ENCODE measurements at regions not wholly inside any gene's neighbourhood (a gene's known extent, or its start where the extent isn't known, plus 50 kb on each side); places are given as distances from the start of the nearest gene placed in this dataset.

DNA sequence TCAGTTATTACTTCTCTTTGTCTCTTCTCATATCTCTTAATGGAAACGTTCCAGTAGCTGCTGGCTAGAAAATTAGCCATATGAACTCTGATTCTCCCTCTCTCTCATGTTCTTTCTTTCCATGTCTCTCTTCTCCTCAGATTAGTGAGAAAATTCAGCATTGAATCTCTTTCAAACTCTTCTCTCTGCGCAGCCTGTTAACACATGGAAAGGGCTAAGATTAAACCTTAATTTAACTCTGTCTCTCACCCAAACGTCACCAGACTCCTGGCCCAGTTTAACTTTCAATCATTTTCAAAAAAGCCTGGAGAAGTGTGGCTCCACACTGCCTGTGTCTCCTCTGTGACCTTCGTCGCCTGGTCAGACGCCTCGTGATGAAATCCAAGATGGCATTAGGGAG is 1234.2 kb downstream of the BCL11B start:
- no peaks in the 10 kb centered on the region for H3K4me1 ChIP-seq (ENCODE audit: control insufficient read depth in 2 of 2, insufficient read depth in 2 of 2, low read length in 2 of 2)
- no peak overlapping the region for H3K4me3 ChIP-seq (ENCODE audit: low read length in 2 of 2)
- no peak overlapping the region for H3K9ac ChIP-seq (ENCODE audit: low read depth in 1 of 2, low read length in 2 of 2)
- no peaks in the 10 kb centered on the region for H3K36me3 ChIP-seq (ENCODE audit: control insufficient read depth in 2 of 2, insufficient read depth in 2 of 2, low read length in 2 of 2)
- H3K27ac ChIP-seq (ENCODE audit: low read depth in 2 of 2, low read length in 2 of 2) = no peak overlapping the region
- no peaks in the 10 kb centered on the region for H3K27me3 ChIP-seq (ENCODE audit: control insufficient read depth in 2 of 2, insufficient read depth in 2 of 2, low read length in 2 of 2)
- no peaks in the 10 kb centered on the region for H3K9me3 ChIP-seq (ENCODE audit: control insufficient read depth in 2 of 2, low read length in 2 of 2)

GRCh38 chr14:98056946-98057345 is 1215.1 kb downstream of the BCL11B start:
- Histone ChIP-seq H3K9ac (ENCODE audit: low read depth in 1 of 2, low read length in 2 of 2) (no peak overlapping the region), H3K4me3 (ENCODE audit: low read length in 2 of 2) (no peak overlapping the region)

GRCh38 chr14:98059106-98059505 is 1212.9 kb downstream of the BCL11B start:
- Histone ChIP-seq H3K27me3 (ENCODE audit: control insufficient read depth in 2 of 2, insufficient read depth in 2 of 2, low read length in 2 of 2) (no peaks in the 10 kb centered on the region), H3K36me3 (ENCODE audit: control insufficient read depth in 2 of 2, insufficient read depth in 2 of 2, low read length in 2 of 2) (no peaks in the 10 kb centered on the region), H3K27ac (ENCODE audit: low read depth in 2 of 2, low read length in 2 of 2) (no peak overlapping the region), H3K4me1 (ENCODE audit: control insufficient read depth in 2 of 2, insufficient read depth in 2 of 2, low read length in 2 of 2) (no peaks in the 10 kb centered on the region), H3K4me3 (ENCODE audit: low read length in 2 of 2) (no peak overlapping the region), H3K9me3 (ENCODE audit: control insufficient read depth in 2 of 2, low read length in 2 of 2) (no peaks in the 10 kb centered on the region), H3K9ac (ENCODE audit: low read depth in 1 of 2, low read length in 2 of 2) (no peak overlapping the region)

More at GRCh38 chr14:98056946-98057345, 1215.1 kb downstream of the BCL11B start:
- Histone ChIP-seq H3K36me3 (ENCODE audit: control insufficient read depth in 2 of 2, insufficient read depth in 2 of 2, low read length in 2 of 2) (no peaks in the 10 kb centered on the region), H3K27ac (ENCODE audit: low read depth in 2 of 2, low read length in 2 of 2) (no peak overlapping the region), H3K4me1 (ENCODE audit: control insufficient read depth in 2 of 2, insufficient read depth in 2 of 2, low read length in 2 of 2) (no peaks in the 10 kb centered on the region), H3K27me3 (ENCODE audit: control insufficient read depth in 2 of 2, insufficient read depth in 2 of 2, low read length in 2 of 2) (no peaks in the 10 kb centered on the region), H3K9me3 (ENCODE audit: control insufficient read depth in 2 of 2, low read length in 2 of 2) (no peaks in the 10 kb centered on the region)

DNA sequence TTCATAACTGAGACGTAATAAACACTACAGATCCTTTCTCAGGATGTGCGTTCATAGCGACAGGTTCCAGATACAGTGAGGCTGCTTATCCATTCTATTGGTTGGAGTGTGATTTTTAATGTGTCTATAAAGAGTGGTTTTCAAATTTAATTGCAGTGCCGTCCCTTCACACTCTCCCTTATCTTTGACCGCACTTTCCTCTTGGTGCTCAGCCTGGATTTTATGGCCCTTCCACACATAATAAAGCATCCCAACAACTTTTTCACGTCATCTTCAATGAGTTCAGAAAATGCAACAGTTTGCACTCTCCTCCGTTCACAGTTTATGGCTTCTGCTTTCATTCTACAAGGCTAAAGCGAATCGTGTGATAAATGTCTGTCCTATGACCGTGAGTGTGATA is 1209.9 kb downstream of the BCL11B start:
- Histone ChIP-seq H3K4me3 (ENCODE audit: low read length in 2 of 2) (no peak overlapping the region), H3K27me3 (ENCODE audit: control insufficient read depth in 2 of 2, insufficient read depth in 2 of 2, low read length in 2 of 2) (no peaks in the 10 kb centered on the region), H3K4me1 (ENCODE audit: control insufficient read depth in 2 of 2, insufficient read depth in 2 of 2, low read length in 2 of 2) (no peaks in the 10 kb centered on the region), H3K9me3 (ENCODE audit: control insufficient read depth in 2 of 2, low read length in 2 of 2) (no peaks in the 10 kb centered on the region), H3K9ac (ENCODE audit: low read depth in 1 of 2, low read length in 2 of 2) (no peak overlapping the region), H3K36me3 (ENCODE audit: control insufficient read depth in 2 of 2, insufficient read depth in 2 of 2, low read length in 2 of 2) (no peaks in the 10 kb centered on the region), H3K27ac (ENCODE audit: low read depth in 2 of 2, low read length in 2 of 2) (no peak overlapping the region)

DNA sequence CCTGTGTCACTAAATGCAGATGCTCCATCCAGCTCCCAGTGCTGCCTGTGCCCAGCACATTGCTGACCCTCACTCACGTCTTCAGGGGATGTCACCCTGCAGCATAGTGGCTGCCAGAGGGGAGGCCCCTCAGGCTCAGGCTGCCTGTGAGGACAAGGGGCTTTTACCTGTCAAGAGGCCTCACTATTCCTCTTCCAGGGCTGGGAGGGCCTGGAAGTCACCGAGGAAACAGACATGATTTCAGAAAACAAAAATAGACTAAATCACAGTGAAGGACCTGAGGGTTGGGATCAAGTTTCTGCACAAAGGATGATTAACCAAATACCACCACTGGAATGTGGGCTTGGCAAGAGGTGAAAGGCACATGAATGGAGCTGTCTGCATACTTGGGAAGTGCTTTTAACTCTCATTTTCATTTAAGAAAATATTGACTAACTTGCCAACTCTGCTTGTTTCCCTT is 1202.3 kb downstream of the BCL11B start:
- Histone ChIP-seq H3K4me3 (ENCODE audit: low read length in 2 of 2) (no peak overlapping the region), H3K9me3 (ENCODE audit: control insufficient read depth in 2 of 2, low read length in 2 of 2) (no peaks in the 10 kb centered on the region), H3K36me3 (ENCODE audit: control insufficient read depth in 2 of 2, insufficient read depth in 2 of 2, low read length in 2 of 2) (no peaks in the 10 kb centered on the region), H3K27me3 (ENCODE audit: control insufficient read depth in 2 of 2, insufficient read depth in 2 of 2, low read length in 2 of 2) (no peaks in the 10 kb centered on the region), H3K4me1 (ENCODE audit: control insufficient read depth in 2 of 2, insufficient read depth in 2 of 2, low read length in 2 of 2) (no peaks in the 10 kb centered on the region), H3K27ac (ENCODE audit: low read depth in 2 of 2, low read length in 2 of 2) (no peak overlapping the region), H3K9ac (ENCODE audit: low read depth in 1 of 2, low read length in 2 of 2) (no peak overlapping the region)

DNA sequence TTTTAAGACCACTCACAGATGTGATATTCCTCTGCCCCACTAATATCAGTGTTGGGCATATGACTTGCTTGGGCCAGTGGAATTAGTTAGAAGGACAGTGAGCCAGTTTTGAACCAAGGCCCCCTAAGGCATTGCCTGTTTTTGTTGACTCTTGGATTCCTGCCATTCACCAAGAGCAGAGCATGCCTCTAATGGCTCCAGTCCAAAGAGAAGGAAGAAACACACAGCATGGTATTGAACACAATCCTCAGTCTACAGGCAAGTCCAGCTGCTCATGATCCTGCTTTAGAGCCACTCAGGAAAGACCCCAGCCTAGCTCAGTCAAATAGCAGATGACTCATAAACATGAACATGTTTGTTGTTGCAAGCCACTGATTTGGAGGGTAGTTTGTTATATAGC is 1201.5 kb downstream of the BCL11B start:
- Histone ChIP-seq H3K27ac (ENCODE audit: low read depth in 2 of 2, low read length in 2 of 2) (no peak overlapping the region), H3K4me1 (ENCODE audit: control insufficient read depth in 2 of 2, insufficient read depth in 2 of 2, low read length in 2 of 2) (no peaks in the 10 kb centered on the region), H3K4me3 (ENCODE audit: low read length in 2 of 2) (no peak overlapping the region), H3K36me3 (ENCODE audit: control insufficient read depth in 2 of 2, insufficient read depth in 2 of 2, low read length in 2 of 2) (no peaks in the 10 kb centered on the region), H3K9ac (ENCODE audit: low read depth in 1 of 2, low read length in 2 of 2) (no peak overlapping the region), H3K9me3 (ENCODE audit: control insufficient read depth in 2 of 2, low read length in 2 of 2) (no peaks in the 10 kb centered on the region), H3K27me3 (ENCODE audit: control insufficient read depth in 2 of 2, insufficient read depth in 2 of 2, low read length in 2 of 2) (no peaks in the 10 kb centered on the region)

DNA sequence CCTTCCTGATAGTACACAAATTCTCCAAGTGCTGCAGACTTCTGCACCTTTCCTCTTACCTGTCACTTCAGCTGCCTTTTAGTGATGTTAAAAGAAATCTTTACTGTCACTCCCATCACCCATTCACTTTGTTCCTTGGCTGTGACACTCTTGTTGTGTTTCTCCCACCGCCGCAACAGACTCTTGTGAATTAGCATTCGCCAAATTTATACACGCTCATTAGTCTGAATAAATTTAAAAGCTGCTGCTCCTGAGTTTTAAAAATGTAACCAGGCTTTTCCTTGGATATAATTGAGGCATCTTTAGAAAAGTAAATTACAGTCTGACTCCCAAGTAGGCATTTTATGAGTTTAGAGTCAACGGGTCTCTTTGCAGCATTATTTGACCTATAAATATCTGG is 1197.9 kb downstream of the BCL11B start:
- Histone ChIP-seq H3K4me1 (ENCODE audit: control insufficient read depth in 2 of 2, insufficient read depth in 2 of 2, low read length in 2 of 2) (no peaks in the 10 kb centered on the region), H3K27ac (ENCODE audit: low read depth in 2 of 2, low read length in 2 of 2) (no peak overlapping the region), H3K36me3 (ENCODE audit: control insufficient read depth in 2 of 2, insufficient read depth in 2 of 2, low read length in 2 of 2) (no peaks in the 10 kb centered on the region)

GRCh38 chr14:98077176-98077575 is 1194.8 kb downstream of the BCL11B start:
- Histone ChIP-seq H3K36me3 (ENCODE audit: control insufficient read depth in 2 of 2, insufficient read depth in 2 of 2, low read length in 2 of 2) (no peaks in the 10 kb centered on the region), H3K9me3 (ENCODE audit: control insufficient read depth in 2 of 2, low read length in 2 of 2) (no peaks in the 10 kb centered on the region), H3K27me3 (ENCODE audit: control insufficient read depth in 2 of 2, insufficient read depth in 2 of 2, low read length in 2 of 2) (no peaks in the 10 kb centered on the region), H3K27ac (ENCODE audit: low read depth in 2 of 2, low read length in 2 of 2) (no peak overlapping the region), H3K4me3 (ENCODE audit: low read length in 2 of 2) (no peak overlapping the region), H3K4me1 (ENCODE audit: control insufficient read depth in 2 of 2, insufficient read depth in 2 of 2, low read length in 2 of 2) (no peaks in the 10 kb centered on the region), H3K9ac (ENCODE audit: low read depth in 1 of 2, low read length in 2 of 2) (no peak overlapping the region)

More for the DNA sequence above, 1197.9 kb downstream of the BCL11B start:
- H3K9me3 ChIP-seq (ENCODE audit: control insufficient read depth in 2 of 2, low read length in 2 of 2) = no peaks in the 10 kb centered on the region
- H3K27me3 ChIP-seq (ENCODE audit: control insufficient read depth in 2 of 2, insufficient read depth in 2 of 2, low read length in 2 of 2) = no peaks in the 10 kb centered on the region
- no peak overlapping the region for H3K4me3 ChIP-seq (ENCODE audit: low read length in 2 of 2)
- no peak overlapping the region for H3K9ac ChIP-seq (ENCODE audit: low read depth in 1 of 2, low read length in 2 of 2)

DNA sequence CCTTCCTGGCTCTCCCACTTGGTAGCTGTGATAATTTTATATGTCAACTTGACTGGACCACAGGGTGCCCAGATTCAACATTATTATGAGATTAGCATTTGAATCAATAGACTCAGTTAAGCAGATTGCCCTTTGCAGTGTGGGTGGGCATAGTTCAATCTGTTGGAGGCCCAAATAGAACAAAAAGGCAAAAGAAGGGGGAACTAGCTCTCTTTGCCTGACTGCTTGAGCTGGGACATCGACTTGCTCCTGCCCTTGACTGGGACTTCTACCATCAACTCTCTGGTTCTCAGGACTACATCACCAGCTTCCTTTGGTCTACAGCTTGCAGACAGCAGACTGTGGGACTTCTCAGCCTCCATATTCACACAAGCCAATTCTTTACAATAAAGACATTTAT is 1189.2 kb downstream of the BCL11B start:
- no peaks in the 10 kb centered on the region for H3K4me1 ChIP-seq (ENCODE audit: control insufficient read depth in 2 of 2, insufficient read depth in 2 of 2, low read length in 2 of 2)
- H3K36me3 ChIP-seq (ENCODE audit: control insufficient read depth in 2 of 2, insufficient read depth in 2 of 2, low read length in 2 of 2) = no peaks in the 10 kb centered on the region
- no peak overlapping the region for H3K9ac ChIP-seq (ENCODE audit: low read depth in 1 of 2, low read length in 2 of 2)
- no peaks in the 10 kb centered on the region for H3K9me3 ChIP-seq (ENCODE audit: control insufficient read depth in 2 of 2, low read length in 2 of 2)
- H3K4me3 ChIP-seq (ENCODE audit: low read length in 2 of 2) = no peak overlapping the region
- no peak overlapping the region for H3K27ac ChIP-seq (ENCODE audit: low read depth in 2 of 2, low read length in 2 of 2)
- no peaks in the 10 kb centered on the region for H3K27me3 ChIP-seq (ENCODE audit: control insufficient read depth in 2 of 2, insufficient read depth in 2 of 2, low read length in 2 of 2)

- no peaks in the 10 kb centered on the region for H3K27me3 ChIP-seq (ENCODE audit: control insufficient read depth in 2 of 2, insufficient read depth in 2 of 2, low read length in 2 of 2)
- no peak overlapping the region for H3K27ac ChIP-seq (ENCODE audit: low read depth in 2 of 2, low read length in 2 of 2)
- no peaks in the 10 kb centered on the region for H3K36me3 ChIP-seq (ENCODE audit: control insufficient read depth in 2 of 2, insufficient read depth in 2 of 2, low read length in 2 of 2)
- no peak overlapping the region for H3K9ac ChIP-seq (ENCODE audit: low read depth in 1 of 2, low read length in 2 of 2)
- H3K9me3 ChIP-seq (ENCODE audit: control insufficient read depth in 2 of 2, low read length in 2 of 2) = no peaks in the 10 kb centered on the region
- no peak overlapping the region for H3K4me3 ChIP-seq (ENCODE audit: low read length in 2 of 2)
- no peaks in the 10 kb centered on the region for H3K4me1 ChIP-seq (ENCODE audit: control insufficient read depth in 2 of 2, insufficient read depth in 2 of 2, low read length in 2 of 2)
Measured at GRCh38 chr14:98085751-98086150, 1186.2 kb downstream of the BCL11B start.

DNA sequence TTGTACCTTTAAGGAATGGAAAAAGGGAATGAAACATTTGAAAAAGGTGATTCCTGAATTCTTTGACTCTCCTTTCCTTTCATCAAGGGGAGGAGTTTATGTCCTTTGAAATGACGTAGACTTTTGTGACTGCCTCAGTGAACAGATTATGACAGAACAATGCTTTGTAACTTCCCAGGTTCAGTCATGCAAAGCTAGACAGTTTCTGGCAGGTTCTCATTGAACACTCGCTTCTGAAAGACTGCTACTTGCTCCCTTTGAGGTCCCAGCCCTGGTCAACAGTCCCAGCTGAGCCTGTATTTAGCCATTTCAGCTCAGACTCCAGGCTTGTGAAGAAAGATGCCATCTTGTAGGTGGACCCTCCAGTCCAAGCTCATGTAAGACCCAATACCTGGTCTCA is 1178.9 kb downstream of the BCL11B start:
- no peak overlapping the region for H3K27ac ChIP-seq (ENCODE audit: low read depth in 2 of 2, low read length in 2 of 2)
- H3K36me3 ChIP-seq (ENCODE audit: control insufficient read depth in 2 of 2, insufficient read depth in 2 of 2, low read length in 2 of 2) = no peaks in the 10 kb centered on the region
- no peaks in the 10 kb centered on the region for H3K9me3 ChIP-seq (ENCODE audit: control insufficient read depth in 2 of 2, low read length in 2 of 2)
- no peak overlapping the region for H3K9ac ChIP-seq (ENCODE audit: low read depth in 1 of 2, low read length in 2 of 2)
- H3K27me3 ChIP-seq (ENCODE audit: control insufficient read depth in 2 of 2, insufficient read depth in 2 of 2, low read length in 2 of 2) = no peaks in the 10 kb centered on the region
- no peak overlapping the region for H3K4me3 ChIP-seq (ENCODE audit: low read length in 2 of 2)
- no peaks in the 10 kb centered on the region for H3K4me1 ChIP-seq (ENCODE audit: control insufficient read depth in 2 of 2, insufficient read depth in 2 of 2, low read length in 2 of 2)

Data from mucosa of rectum (tissue), 2 donors.